GM18520 (cell line): ENCODE measurements at regions not wholly inside any gene's neighbourhood (a gene's known extent, or its start where the extent isn't known, plus 50 kb on each side); places are given as distances from the start of the nearest gene placed in this dataset.

Experiments used
- ATAC-seq: cut with Tn5 transposase; IDR thresholded peaks from one replicate; pipeline ENCODE4 v1.9.1; 2021; ENCODE audit not compliant: unreplicated experiment

DNA sequence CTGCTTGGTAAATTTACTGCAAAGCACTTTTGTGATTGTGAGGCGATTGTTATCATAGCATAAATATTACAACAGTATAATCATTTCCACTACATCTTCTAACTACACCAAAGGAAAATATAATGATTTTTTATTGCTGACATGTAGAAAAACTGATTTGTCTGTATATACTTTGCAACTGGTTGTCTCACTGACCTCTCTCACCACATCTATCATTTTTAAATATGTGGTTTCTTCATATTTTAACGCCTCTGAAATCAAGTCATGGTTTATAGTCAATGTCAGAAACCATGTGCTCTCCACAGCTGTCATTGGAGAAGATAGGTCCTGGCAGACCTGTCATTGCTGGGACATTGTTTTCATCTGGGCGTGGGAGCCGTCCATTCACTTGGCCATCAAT, 315.4 kb upstream of the KLF6 start:
- no peak for ATAC-seq

DNA sequence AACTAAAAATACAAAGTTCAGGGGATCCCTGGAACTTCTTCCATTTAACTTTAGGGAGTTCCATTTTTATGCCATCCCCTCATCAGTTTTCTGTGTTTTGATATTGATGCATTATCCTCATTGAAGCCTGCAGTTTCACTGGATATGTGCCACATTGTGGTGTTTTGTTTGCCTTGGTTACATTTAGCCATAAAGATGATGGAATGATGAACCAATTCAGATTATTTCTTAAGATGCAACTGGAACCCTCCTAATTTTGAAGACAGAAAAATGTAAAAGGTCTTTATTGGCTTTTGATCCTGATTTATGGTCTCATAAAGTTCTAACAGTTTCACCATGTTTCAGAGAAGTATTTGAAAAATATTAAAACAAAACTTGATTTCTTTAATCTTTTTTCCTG, 314.2 kb upstream of the KLF6 start:
- ATAC-seq, result no peak

GRCh38 chr10:4095166-4095917, 310.3 kb upstream of the KLF6 start:
- no peak for ATAC-seq

- no peak for ATAC-seq
Measured at GRCh38 chr10:4094751-4095150, 309.7 kb upstream of the KLF6 start.

- no peak for ATAC-seq
Measured at GRCh38 chr10:4093438-4093837, 308.4 kb upstream of the KLF6 start.

- ATAC-seq, result no peak
Measured at GRCh38 chr10:4088354-4089066, 303.5 kb upstream of the KLF6 start.

DNA sequence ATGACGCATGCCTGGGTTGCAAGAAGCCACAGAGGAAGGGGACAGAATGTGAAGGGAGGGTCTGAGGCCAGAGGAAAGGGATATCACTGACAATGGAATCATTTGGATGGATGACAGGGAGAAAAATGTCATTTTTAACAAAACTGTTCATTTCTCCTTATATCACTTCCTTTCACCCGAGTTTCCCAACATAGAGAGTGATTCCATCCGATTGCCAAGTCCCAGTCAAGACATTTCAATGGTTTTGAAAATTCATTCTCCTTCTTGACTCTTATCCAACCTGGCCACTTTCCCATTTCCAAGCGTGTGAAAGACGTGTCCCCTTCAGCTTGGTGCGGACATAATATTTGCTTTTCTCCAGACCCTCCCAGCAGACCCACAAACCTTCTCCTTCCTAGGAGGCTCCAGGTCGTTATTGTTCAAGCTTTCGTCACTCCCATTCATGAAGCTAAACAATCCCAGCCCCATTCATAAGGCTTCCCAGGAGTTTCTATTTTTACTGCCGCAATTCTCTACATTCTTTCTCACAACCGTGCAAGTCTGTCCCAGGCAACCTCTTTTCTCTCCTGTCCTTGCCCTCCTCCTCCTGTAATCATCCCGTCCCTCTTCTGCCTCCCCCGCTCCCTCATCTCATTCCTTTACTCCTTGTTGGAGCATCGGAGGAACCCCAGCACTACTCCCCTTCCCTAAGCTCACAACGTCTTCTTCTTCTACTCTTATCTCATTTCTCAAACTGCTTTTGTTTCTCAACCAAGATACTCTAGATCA, 301.3 kb upstream of the KLF6 start:
- no peak for ATAC-seq

- ATAC-seq, result no peak
Measured at GRCh38 chr10:4083509-4084003, 298.5 kb upstream of the KLF6 start.

DNA sequence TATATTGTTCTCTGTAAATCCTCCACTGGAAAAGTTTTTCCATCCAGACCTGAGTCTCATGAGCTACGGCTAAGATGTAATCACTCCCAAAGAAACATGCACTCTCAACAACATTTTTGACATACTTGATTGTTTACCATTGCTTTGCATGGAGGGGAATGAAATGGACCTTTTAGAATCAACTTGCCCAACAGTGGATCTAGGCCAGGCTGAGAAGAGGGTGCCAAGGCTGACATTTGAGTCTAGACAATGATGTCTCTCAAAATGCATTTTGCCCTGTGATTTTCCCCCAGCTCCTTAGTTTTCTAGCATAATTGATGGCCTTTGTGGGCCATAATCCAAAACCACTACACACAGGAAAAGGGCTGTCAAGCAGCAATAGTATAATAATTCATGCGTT, 297.9 kb upstream of the KLF6 start:
- no peak for ATAC-seq

DNA sequence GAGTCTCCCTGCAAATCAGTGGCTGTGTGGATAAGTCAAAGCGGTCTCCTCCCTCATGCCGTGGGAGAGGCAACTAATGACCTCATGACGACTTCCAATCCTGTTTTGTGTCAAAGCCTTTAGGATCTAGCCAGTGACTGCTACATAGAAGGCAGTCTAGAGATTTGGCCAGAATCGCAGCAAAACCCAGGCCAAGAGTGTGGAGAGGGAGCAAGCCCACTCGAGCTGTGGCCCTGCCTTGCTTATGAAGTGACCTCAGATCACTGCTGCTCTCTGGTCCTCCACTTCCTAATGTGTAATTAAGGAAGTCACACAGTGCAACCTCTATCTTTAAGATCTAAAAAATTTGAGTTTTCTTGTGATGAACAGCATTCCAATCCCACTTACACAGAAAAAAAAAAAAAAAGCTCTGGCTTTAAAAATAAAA, 296.7 kb upstream of the KLF6 start:
- ATAC-seq, result no peak

DNA sequence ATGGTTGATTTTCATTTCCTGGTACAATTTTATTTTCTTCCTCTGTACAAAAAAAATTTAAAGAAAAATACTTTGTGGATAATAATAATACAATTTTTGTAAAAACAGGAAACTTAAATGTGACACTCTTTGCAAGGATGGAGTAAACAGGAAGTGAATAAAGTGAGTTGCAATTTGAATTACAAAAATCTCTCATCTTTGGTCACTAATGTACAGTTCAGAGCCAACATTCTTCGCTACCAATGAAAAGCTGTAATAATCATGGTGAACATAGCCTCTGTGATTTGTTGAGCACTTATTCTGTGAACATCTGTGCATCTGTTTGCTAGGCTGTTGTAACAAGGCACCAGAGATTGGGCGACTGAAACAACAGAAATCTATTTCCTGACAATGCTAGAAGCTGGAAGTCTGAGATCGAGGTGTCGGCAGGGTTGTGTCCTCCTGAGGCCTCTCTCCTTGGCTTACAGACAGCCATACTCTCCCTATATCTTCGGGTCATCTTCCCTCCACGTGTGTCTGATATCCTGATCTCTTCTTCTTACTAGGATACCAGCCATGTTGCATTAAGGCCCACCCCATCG, 295.3 kb upstream of the KLF6 start:
- ATAC-seq, result no peak

DNA sequence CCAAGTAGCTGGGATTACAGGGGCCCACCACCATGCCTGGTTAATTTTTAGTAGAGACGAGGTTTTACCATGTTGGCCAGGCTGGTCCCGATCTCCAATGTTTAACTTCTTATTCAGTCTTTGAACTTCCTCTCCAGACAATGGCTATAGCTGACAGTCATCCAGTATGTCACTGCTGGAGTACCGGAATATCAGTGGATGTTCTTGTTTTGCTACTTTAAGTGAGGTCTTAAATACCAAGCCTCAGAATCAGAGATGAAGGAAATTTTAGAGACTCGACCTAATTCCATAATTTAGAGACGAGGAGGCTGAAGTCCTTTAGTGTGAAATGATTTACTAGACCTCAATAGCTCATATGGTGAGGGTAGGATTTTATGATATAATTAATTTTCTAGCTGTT, 294.8 kb upstream of the KLF6 start:
- no peak for ATAC-seq

- no peak for ATAC-seq
Measured at GRCh38 chr10:4077804-4078203, 292.8 kb upstream of the KLF6 start.

DNA sequence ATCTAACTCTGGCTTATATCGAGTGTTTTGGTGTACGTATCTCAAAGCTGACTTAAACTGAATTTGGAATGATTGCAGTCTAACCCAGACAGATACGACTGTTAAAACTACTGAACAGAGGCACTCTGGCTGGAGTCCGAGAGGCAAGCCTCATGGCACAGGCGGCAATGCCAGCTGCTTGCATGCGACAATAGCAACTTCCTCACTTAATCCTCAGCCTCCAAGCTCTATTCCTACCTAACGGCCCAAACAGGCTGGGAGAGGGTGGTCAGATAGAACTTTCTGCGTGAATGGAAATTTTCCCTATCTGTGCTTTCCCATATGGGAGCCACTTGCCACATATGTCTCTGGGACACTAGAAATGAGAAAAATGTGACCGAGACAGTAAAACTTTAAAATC, 292.0 kb upstream of the KLF6 start:
- ATAC-seq, result no peak

GRCh38 chr10:4075443-4075842, 290.4 kb upstream of the KLF6 start:
- no peak for ATAC-seq

GRCh38 chr10:4074545-4075407, 289.8 kb upstream of the KLF6 start:
- no peak for ATAC-seq

DNA sequence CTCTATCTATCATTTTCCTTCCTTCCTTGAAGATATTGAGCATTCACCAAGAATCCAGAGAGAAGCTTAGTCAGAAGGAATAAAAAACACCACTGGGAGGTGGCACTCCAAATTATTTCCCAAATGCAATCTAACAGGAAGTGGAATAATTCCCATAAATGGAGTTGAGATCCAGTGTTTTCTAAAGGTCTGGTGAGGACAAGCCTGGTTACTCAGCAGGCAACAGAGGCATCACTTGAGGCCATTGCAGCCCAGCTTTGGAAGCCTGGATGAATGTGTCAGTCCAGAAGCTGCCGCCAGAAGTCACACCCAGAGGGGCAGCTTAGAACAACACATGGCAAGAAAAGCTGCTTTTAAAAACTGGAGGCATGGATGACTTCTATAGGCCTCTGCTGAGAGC, 288.9 kb upstream of the KLF6 start:
- no peak for ATAC-seq

GRCh38 chr10:4070921-4071660, 286.1 kb upstream of the KLF6 start:
- no peak for ATAC-seq

DNA sequence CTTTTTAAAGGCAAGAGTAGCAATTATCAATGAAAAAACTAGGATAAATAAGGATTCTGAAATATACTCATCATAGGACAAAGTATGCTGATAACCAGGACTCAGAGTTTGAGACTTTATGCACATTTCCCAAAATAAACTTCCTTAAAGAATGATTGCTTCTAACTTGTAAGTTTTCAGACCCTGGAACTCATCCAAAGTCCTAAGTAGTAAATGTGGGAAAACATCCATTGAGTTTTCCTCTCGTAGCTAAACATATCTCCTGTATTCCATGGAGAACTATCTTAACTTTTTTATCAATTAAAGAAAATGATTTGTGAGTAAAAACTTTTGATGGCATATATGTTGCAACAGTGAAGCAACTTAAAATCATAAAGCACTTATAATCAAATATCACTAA, 285.2 kb upstream of the KLF6 start:
- no peak for ATAC-seq

DNA sequence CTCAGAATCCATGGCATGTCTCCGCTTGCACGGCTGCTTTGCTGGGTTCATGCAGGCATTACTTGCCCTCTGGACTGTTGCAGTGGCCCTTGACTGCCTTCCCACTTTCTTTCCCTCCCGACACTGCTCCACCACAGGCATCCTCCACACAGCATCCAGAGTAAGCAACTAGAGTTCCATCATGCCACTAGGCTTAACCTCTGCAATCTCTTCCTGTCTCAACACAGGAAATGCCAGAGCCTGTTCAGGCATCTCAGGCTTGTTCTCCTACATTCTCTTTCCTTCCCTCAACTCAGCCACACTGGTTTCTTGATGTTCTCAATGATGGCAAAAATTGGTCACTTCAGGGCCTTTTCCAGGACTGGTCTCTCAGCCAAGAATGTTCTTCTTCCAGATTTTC, 284.5 kb upstream of the KLF6 start:
- ATAC-seq, result no peak
